GM20431 (cell line): ENCODE measurements at regions not wholly inside any gene's neighbourhood (a gene's known extent, or its start where the extent isn't known, plus 50 kb on each side); places are given as distances from the start of the nearest gene placed in this dataset.

Experiments
- in situ Hi-C: fragments of 300-500 bp; cut with MseI, MboI; formaldehyde crosslinking; loops from one replicate; pipeline ENCODE4 v1.15.0; 2020; ENCODE audit warnings: low sequenced_read_pairs; ENCODE audit not compliant: unreplicated experiment

DNA sequence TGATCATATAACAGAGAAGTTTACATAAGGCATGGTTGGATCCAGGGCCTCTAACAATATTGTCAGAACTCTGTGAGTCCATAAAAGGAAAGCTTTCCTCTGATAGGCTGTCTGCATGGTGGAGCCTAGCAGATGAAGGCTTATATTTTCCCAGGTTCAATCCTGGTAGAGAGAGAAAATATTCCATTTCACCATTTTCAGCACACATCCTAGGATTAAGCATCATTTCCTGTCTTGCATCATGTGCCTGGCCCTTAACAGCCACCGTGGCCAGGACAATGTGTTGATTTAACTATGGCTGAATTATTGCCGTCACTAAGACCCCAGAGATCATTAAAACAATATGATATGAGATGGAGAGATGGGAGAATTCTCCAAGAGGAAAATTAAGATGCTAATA, 90.9 kb upstream of the GRIA1 start:
- in situ Hi-C loops, result no loop called here

DNA sequence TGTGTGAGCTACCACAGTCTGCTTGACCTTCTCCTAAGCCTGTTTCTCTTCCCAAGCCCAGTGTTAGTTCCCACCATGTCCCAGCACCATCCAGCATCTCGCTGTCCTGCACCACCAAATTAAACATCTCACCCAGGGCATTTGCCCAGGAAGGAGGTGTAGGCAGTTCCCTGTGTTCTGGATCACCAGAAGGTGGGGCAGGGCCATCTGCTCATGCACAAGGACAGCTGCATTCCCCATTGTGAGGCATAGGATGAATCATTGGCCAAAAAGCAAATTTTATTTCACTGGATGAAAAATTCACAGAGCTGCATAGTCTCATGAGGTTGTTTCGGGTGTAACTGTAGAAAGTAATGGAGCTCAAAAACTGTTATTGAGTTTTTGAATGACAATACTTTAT, 89.5 kb upstream of the GRIA1 start:
- in situ Hi-C loops, result no loop called here

DNA sequence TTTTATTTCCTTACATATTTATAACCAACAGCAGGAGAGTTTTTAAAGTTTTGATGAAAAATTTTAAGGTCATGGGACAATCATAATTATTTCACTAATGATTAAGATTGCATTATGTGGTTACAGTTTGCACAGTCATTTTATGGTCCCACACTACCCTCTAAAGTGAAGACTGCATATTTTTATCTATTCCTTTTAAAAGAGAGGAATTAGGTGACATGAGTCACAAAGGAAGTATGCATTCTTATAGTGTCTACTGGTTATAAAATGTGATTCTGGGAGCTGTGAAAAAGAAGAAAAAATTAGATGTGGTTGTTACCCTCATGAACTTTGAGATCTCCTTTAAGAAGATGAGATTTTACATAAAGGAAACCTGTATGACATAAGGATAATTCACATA, 87.9 kb upstream of the GRIA1 start:
- in situ Hi-C loops, result no loop called here

DNA sequence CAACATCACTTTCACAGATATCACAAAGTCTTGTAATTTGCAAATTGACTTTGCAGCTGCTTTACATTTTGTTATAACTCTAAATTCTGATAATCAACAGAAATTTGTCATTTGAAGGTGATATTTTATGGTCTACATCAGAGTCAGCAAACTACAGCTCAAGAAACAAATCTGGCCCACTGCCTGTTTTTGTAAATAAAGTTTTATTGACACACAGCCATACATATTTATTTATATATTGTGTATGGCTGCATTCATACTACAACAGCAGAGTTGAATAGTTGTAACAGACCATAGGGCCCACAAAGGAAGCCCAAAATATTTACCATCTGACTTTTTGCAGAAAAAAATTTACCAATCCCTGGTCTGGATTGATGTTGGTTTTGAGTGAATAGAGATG, 87.0 kb upstream of the GRIA1 start:
- in situ Hi-C loops, result no loop called here

DNA sequence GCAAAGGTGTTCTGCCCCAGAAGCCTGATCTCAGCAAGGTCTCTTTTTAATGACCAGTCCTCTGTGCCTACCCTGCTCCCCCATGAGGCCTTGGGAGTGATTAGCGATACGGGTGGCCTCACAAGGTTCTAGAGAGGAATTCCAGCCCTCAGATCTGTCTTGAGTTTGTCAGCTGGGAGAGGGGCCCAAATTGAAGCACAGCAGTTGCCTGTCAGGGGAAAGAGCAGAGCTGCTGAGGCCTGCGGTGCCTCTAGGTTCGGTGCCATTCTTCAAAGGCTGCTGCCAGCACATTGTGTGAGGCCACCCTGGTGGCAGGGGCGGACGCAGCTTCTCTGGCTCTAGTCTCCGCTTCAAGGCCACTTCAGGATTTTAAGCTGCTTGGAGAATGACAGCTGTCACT, 85.7 kb upstream of the GRIA1 start:
- in situ Hi-C loops, result no loop called here

DNA sequence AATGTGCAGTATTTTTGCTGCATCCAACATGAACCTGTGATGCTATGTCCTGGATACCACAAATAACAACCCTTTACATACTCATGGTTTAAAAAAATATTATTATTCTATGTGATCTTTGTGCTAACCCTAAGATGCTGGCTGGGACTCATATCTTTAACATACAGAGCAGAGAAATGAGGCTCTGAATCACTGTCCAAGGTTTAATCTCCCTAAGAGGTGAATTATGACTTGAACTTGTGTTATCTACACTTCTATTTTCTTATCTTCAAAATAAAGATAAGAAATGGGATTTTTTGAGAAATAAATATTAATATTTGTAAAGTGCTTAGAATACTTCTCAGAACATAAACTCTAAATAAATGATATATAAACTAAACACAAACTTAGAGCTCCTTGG, 68.8 kb upstream of the GRIA1 start:
- in situ Hi-C loops, result no loop called here

DNA sequence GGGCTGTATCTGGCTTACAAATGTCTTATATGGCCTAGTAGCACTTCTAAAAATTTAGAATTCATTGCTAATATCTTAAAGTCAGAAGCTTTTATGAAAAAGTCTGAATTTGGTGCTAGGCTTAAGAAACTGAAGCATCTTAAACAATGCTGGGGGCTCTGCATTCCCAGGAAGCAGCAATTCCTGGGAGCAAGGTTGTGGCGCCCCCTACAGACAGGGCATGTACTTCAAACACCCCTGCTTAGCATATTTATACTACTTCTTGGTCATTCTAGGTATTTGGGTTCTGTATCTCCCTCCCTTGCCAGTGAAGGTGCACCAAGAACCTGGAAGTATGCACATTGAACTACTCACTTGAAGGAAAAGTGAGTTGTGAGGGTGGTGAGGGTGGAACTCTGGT, 64.6 kb upstream of the GRIA1 start:
- in situ Hi-C loops, result no loop called here

DNA sequence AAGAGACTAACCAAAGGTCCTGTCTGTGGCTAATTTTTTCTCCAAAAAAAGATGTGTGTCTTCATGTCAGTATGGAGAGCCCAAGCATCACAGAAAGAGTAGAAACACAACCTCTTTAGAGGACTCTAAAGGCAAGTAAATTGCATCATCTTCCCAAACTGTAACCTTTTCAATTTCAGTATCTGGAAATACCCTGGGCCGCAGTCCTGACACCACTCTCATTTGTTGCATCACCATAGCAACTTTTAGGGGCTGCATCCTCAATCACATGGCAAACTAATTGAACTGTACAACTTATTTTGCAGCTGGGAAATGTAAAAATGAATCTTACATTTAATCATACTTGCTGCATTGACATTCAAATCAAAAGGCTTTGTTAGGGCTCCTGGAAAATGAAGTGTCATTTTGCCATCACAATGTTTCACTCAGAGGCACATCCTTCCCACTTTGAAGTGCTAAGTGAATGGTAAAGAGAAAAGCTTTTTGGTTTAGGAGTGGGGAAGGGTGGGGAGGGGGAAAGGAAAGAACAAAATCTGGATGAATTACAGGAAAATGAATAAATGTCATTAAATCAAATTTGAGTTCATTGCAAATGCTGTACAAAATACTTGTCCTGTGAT, 60.6 kb upstream of the GRIA1 start:
- in situ Hi-C loops, result no loop called here

DNA sequence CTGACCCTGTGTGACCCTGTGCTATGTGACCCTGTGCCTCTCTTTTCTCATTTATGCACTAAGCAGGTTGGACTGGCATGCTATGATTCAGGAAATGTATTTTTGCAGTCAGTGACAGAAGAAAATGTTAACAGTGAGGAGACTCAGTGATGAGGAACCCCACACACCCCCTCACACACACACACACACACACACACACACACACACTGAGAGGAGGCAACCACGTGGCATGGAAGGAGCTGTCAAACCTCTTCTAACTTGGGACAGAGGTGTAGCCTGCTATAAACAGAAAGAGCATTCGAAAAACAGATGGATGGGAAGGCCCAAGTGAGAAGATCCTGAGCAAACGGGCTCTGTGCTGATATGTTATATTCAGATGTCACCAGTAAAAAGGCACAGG, 57.9 kb upstream of the GRIA1 start:
- in situ Hi-C loops, result no loop called here

DNA sequence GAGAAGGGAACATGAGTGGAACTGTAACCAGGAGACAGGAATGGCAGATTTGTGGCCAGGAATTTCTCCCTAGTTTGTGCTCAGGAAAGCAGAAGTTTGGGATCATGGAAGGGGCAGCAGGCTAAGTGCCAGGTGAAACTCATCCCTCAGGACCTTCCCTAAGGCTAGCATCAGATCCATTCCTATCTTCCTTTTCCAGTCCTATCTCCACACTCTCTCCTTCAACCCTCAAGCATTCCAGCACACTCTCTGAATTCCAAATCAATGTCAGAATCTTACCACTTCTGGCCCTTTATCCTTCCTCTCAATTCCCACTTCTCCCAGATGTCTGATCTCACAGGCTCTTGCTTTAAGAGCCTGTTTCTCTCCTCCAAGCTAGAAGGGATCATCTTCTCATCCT, 53.2 kb upstream of the GRIA1 start:
- in situ Hi-C loops, result no loop called here

DNA sequence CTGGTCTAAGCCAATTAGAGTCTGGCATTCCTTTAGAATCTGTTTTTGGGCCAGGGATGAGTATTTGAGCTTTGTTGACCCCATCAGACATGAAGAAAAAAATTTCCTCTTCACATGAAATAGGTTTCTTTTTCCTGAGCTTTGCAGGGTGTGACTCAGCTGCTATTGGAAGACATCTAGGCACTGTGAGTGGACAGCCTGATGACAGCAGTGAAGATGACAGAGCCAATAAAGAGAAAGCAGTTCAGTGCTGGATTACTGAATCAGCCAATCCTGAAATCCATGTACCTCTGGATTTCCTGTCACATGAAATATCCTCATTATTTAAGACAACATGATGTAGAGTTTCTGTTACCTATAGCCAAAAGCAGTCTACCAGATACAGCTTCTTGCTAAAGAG, 51.3 kb upstream of the GRIA1 start:
- in situ Hi-C loops, result no loop called here
